HS-5 (cell line): ENCODE measurements at regions not wholly inside any gene's neighbourhood (a gene's known extent, or its start where the extent isn't known, plus 50 kb on each side); places are given as distances from the start of the nearest gene placed in this dataset.

Experiments
- DNase-seq: peaks from one replicate; pipeline ENCODE4 v3.0.0-alpha.2; 2012; ENCODE audit warnings: low read depth

DNA sequence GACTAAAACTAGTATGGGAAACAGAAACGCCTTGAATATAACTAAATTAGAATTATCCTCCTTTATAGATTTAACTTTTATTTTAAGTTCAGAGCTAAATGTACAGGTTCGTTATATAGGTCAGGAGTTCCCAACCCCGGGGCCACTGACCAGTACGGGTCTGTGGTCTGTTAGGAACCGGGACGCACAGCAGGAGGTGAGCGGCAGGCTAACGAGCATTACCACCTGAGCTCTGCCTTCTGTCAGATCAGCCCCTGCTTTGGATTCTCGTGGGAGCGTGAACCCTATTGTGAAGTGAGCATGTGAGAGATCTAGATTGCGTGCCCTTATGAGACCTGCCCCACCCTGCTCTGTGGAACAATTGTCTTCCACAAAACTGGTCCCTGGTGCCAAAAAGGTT is 51.0 kb downstream of the FAT4 start:
- DNase-seq, result no peak

DNA sequence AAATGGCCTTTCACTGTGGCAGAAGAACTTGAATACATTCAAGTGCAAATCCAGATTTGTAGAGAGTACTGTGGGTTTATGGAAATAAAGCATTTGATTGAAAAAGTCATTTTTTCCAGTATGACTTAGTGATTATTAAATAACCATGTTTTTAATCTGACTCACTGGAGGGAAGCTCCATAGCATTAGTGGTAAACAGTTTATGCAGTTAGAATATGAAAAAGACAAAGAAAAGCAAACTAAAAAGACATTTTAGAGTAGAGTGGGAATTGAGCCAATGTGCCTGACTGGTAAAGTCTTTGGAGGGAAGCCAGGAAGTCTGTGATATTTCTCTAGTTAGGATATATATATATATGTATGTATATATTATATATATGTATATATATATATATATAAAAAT is 53.4 kb downstream of the FAT4 start:
- DNase-seq, result no peak

DNA sequence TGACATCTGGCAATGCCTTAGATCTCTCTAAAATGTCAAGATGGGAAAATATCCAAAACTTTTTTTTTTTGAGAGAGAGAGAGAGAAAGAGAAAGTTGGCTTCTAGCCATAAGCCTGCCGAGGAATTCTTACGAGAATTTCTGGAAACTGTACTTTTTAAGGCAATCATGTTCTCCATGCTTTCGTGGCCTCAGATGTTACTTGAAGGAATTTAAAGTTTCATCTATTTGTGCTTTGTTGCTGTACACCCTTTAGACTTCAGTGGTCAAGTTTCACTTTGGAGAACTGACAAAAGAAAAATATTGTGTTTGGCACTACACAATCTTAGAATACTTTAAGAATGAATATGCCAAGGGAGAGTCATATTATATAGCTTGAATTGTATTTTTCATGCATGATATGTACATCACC is 53.9 kb downstream of the FAT4 start:
- no peak for DNase-seq

DNA sequence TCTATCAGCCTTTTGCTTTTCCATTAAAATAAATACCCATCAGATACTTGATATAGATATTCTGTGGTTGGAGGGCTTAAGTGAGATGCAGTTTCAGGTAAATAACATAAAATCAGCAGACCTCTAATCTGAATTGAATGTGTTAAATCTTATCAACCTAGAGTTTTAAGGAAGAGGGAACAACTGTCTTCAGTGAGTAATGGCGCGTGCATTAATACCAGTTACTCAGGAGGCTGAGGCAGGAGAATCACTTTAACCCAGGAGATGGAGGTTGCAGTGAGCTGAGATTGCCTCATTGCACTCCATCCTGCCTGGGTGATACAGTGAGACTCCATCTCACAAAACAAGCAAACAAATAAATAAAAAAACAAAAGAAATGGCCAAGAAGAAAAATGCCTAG is 54.3 kb downstream of the FAT4 start:
- DNase-seq, result no peak

DNA sequence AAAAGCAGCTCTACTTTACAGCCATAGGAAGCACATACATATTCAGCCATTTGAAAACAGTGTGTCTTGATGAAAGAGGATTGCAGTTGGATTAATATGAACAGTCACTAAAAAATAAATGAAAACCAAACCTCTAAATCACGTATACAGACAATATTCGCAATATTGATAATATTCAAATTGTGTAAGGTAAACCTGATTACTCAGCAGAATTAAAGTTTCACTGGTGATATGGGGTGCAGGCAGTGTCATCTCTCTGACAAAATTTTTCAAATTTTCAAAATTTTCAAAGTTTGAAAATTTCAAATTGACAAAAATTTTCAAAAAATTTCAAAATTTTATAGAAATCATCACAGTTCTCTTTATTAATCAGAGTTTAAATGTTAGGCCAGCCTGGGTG is 55.7 kb downstream of the FAT4 start:
- no peak for DNase-seq

DNA sequence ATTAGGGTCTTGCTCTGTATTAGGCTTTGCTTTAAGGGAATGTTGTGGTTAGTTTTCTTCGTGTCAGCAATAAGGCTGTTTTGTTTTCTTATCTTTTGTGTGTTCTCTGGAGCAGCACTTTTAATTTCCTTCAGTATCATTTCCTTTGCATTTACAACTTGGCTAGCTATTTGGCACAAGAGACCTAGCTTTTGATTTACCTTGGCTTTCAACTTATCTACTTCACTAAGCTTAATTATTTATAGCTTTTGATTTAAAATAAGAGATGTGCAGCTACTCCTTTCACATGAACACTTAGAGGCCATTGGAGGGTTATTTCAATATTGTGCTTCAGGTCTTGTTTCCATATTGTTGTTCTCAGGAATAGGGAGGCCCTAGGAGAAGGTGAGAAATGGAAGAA is 68.2 kb downstream of the FAT4 start:
- no peak for DNase-seq

DNA sequence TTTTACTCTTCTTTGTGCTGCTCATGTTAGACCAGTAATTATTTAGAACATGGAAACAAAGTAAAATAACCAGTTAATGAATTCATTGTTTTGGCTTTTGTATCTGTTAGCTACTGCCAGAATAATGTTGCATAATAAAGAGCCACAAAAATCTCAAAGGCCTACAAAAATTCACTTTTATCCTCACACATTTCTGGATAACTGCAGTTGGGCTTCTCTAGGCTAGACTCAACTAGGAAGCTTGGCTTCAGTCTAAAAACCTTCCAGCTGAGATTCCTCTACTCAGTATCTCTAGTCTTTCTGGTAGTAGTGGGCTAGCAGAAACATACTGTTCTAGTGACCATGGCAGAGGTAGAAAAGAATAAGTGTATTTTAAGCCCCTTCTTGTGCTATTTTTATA is 73.0 kb downstream of the FAT4 start:
- DNase-seq, result no peak

DNA sequence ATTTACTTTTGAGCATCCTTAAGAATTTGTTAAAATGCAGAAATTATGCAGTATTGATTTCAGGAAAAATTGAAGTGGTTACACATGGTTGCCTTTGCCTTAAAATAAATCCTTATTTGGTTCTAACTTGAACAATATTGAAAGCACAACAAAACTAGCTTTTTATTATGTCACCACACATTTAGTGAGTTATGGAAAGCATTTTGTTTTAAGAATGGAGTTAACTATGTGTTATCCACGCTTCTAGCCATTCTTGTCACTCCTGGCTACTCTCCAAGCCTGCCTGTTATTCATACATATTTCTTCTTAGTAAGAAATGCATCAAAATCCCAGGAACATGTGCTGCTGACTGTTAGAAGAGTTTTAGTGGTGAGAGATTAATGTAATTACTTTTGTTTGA is 73.9 kb downstream of the FAT4 start:
- no peak for DNase-seq

DNA sequence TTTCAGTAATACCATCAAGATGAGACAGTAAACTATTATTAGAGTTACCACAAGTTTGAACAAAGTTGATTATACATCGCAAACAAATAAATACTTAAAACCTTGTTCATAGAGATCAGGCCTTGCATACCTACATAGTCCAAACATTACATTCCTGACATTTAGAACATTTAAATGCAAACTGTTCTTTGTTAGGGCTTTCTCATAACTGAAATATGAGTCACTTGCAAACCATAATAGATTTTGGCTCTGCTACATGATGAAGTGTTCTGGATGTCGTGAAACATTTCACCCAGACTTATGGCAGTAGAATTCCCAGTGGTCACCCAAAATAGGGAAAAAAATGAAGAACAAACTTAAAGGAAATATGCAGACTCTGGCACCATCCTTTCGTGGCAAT is 75.0 kb downstream of the FAT4 start:
- peak; percentile 88 for DNase-seq

DNA sequence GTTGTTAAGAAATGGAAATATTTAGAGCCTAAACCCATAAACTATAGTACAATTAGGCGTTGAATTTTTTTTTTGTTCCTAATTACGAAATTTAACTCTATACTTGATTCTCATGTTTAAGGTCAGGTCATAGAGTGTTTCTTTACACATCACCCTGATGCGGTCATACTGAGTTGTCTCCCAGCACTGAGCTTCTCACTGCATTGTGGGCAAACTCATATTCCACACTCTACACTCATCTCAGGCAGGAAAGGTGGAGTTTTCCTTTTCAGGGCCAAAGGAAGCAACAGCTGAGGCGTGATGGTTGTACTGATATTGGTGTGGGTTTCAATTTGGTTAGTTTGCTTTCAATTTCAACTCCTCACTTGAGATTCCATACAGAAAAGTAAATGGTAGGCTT is 75.4 kb downstream of the FAT4 start:
- no peak for DNase-seq

DNA sequence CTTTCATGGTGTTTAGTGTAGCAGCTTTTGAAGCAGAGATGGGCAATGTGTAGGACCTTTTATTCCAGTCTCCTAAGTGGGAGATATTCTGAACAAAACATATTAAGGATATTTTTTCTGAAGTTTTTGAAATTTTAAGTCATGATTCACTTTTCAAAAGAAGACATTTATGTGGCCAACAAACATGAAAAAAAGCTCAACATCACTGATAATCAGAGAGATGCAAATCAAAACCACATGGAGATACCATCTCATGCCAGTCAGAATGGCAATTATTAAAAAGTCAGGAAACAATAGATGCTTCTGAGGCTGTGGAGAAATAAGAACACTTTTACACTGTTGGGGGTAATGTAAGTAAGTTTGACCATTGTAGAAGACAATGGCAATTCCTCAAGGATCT is 76.0 kb downstream of the FAT4 start:
- DNase-seq, result no peak

DNA sequence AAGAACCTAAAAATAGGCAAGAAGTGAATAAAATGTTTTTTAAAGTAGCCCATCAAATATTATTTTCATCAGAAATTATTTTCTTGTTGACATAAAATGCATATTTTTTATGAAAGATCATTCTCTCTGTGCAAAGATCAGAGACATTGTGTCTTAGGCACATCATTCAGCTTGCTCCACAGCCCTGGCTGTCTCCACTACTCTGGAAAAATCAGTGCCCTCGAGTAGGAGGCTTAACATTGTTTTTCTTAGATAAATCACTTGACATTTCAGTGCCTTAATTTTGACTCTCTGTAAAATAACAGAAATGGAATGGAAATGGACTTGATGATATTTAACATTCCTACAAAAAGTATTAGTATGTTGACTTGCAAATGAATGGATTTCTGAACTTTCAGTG is 77.9 kb downstream of the FAT4 start:
- DNase-seq, result no peak

DNA sequence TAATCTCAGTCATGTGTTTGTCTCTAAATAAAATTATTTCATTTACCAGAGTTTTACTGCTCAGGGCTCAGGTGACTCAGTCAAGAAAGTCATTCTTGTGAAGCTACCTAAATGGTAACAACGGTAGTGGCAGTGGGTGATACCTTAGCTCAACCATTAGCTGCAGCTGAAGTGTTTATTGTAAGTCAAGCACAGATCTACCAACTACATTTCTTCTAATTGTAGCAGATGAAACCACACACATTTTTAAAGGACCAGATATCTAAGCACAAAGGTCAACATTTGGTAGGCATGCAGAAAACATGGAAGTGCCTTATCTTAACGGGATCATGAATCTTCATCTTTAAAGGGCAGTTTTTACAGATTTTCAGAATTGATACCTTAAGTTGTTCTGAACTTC is 79.1 kb downstream of the FAT4 start:
- no peak for DNase-seq

DNA sequence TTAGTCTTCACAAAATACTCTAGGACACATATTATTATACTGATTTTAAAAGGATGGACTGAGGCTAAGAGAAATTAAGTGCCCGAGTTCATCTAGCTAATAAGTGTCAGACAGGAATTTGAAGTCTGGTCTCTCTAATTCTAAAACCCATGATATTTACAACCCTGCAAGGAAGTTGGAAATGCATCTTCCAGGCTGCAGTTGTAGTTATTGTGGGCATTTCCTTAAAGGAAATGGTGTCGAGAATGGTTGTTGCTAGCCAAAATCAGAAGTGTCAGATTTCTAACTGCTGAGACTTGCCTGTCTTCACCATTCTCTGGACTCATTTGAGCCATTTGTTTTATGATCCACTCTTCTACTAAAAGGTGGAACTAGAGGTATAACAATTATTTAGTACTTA is 82.5 kb downstream of the FAT4 start:
- no peak for DNase-seq

DNA sequence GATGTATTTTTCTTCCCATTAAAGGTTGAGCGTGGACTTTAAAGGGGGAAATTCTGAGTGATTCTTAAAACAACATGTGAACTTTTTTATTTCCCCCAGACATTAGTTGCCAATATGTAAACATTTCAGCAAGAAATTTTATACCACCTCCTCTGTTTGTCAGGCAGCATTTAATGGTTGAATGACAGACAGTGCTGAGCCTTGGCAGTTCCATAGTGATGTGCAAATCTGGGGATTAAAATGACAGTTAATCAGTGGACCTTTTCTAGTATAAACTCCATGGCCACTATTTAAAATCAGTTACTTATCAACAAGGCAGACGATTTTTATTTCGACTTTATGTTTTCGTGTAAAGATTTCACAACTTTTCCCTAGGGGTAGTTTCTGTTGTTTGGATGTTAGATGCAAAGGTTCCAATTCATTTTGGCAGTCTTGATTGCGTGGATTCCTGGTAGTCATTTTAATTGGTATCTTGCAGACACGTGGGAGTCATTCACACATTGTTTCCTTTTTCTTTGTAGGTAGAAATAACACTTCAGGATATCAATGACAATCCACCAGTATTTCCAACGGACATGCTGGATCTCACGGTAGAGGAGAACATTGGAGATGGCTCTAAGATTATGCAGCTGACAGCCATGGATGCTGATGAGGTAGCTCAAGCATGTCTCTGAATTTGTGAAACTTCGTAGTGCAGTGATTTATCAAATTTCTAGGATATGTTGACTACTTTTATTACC is 83.7 kb downstream of the FAT4 start:
- DNase-seq, result no peak

DNA sequence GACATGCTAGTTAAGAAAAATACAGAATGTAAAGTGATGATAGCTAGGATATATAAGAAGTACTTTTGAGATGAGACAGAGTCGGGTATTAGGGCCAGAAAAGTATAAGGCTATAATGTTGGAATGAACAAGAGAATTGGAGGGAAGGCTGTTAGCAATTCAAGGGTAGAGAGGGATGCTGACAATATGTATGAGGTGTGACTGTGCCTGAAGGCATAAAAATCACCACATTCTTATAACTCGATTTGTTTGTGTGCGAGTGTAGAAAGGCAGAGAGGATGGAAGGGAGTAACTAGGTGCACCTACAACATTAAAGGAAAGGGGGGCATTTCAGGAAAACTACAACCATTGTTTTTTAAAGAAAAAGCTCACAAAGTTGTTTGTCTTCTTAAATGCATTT is 86.0 kb downstream of the FAT4 start:
- DNase-seq, result no peak

DNA sequence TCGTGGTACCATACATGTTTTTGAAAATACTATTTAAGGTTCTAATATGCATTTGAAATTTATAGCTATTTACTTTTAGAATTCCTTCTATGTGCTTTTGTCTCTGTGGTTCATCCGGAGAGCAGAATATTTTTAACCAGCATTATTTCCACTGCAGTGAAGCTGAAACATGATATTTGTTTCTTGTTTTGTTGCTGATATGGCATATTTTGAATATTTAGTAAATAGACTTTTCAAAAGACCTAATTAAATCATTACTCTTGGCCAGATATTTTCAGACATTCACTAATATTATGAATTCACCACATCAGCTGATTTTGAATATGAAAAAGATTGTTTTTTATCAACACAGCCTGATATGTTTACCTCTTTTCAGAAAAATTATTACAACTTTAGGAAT is 87.0 kb downstream of the FAT4 start:
- no peak for DNase-seq

DNA sequence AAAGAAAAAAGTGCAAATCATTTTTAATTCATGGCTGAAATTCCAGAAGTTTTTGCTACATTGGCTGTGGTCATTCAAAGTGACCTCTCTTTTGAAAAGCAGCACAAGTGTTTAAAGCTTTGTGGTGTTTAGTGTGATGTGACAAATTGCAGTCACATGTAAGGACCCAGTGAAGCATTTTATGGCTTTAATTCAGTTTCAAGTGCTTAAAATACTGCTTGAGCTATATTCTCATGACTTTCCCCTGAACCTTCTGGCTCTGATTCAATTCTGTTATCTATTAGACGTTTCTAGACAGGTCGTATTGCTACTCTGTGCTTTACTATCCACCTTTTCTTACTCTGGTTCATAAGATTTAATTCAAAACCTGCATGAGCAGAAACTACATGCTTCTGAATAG is 105.8 kb downstream of the FAT4 start:
- DNase-seq, result no peak

DNA sequence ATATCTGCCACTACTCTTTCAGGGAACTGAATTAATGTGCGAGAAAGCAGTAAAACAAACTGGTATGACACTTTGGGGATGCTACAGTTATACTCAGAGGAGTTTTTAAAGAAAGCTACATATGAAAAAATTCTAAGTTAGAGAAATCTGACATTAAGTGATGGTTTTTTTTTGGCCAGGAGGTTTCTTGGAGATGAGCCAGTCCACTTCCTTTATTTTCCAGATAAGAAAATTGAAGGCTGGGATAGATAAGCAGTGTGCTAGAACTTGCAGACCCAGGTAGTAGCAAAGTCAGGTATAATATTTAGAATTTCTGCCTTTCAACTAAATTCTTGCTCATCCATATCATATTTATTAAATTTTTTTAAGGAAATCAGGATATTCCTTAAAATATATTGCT is 106.8 kb downstream of the FAT4 start:
- DNase-seq, result no peak

DNA sequence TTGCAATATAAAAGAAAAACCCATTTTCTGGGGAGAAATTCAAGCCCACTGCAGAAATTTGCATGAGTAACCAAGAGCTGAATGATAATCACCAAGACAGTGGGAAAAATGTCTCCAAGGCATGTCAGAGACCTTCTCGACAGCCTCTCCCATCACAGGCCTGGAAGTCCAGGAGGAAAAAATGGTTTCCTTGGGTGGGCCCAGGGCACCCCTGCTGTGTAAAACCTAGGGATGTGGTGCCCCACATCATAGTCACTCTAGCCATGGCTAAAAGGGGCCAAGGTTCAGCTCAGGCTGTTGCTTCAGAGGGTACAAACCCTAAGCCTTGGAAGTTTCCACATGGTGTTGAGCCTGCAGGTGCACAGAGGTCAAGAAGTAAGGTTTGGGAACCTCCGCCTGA is 108.4 kb downstream of the FAT4 start:
- no peak for DNase-seq

DNA sequence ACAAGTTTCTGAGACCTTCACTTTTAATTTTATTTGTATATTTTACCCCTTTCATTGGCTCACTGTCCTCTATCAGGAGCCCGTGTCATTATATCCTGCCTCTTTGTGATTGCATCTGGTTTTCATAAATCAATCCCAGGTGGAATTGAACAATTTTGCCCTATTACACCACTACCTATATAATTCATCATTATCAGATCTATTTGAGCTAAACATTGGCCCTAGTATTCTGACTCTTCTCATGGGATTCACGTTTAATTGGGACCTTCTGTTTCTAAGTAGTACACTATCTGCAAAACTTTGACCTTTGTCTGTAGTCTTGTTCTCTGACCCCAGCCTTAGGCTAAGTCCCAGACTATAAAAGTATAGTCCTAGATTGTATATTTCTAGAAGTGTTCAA is 114.1 kb downstream of the FAT4 start:
- DNase-seq, result no peak

DNA sequence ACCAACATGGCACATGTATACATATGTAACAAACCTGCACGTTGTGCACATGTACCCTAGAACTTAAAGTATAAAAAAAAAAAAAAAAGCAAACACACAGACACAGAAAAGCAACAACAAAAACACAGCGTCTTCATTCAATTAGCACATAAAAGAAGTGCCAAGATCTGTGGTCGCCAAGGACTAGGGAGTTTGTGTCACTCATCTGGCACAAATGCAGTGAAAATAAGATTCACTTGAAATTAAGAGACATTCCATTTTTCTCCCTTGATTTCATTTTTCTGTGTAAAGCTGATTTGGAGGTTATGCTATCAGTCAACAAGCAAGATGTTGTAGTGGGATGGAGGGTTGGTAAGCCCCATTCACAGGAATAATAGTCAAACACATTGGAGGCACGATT is 115.3 kb downstream of the FAT4 start:
- no peak for DNase-seq

DNA sequence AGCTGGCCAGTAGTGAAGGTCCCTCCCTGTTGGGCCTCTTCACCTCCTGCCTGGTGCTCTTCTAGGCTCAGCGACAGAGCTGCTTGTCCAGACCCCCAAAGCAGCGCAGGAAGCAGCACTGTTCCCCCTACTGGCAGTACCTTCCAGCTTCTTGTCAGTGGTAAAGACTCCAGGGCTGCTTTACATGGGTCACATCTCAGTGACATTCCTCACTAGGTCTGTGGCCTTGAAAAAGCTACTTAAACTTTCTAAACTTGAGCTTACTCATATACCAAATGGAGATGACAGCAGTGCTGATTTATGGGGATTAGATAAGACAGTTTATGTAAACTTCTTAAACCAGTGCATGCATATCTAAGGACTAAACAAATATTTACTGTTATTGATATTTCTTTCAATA is 117.3 kb downstream of the FAT4 start:
- DNase-seq, result no peak

DNA sequence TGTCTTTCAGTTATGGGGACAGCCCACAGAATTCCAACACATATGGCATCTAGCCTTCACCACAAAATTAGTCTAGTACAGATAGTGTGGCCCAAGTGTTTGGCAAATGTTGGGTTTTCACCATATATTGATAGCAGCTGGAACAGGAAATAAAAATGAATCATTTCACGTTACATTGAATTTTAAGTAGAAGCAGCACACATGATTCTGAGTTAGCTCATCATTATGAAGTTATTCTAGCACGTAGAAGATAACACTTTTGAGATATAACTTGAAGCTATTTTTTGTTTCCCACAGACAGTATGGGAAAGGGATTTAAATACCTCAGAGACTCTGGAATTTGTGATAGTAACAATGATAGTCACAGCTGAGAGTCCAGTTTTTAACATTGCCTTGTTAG is 118.7 kb downstream of the FAT4 start:
- peak; percentile 54 for DNase-seq

DNA sequence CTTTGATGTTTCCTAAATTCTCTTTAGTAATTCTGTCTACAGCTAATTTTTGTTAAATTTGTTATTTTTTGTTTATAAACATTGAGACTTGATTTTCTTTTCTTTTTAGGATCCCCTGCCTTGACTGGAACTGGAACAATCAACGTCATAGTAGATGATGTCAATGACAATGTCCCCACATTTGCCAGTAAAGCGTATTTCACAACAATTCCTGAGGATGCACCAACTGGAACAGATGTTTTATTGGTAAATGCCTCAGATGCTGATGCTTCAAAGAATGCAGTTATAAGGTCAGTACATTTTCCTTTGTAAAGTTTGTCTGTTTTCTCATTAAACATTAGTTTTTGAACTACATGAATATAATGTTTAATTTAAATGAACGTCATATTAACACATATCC is 119.4 kb downstream of the FAT4 start:
- DNase-seq, result no peak
